ENCODE measurements at regions not wholly inside any gene's neighbourhood (a gene's known extent, or its start where the extent isn't known, plus 50 kb on each side); places are given as distances from the start of the nearest gene placed in this dataset.

DNA sequence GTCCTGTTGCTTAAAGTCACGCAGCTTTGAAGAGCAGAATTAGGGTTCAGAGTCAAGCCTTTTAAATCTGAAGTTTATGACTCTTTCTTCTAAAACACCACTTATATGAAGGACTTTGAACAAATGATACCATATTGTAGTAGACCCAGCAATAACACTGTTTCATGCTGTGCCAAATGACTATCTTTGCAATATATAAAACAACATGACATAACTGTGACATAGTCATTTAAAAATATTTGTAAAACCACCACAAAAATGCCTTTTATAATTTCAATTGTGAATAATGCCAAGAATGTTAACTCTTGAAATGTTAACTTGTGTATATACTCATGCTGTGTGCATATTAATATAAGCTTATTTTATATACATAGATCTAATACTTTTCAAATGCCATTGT is 452.1 kb upstream of the NEGR1 start:
- no peak for DNase-seq

DNA sequence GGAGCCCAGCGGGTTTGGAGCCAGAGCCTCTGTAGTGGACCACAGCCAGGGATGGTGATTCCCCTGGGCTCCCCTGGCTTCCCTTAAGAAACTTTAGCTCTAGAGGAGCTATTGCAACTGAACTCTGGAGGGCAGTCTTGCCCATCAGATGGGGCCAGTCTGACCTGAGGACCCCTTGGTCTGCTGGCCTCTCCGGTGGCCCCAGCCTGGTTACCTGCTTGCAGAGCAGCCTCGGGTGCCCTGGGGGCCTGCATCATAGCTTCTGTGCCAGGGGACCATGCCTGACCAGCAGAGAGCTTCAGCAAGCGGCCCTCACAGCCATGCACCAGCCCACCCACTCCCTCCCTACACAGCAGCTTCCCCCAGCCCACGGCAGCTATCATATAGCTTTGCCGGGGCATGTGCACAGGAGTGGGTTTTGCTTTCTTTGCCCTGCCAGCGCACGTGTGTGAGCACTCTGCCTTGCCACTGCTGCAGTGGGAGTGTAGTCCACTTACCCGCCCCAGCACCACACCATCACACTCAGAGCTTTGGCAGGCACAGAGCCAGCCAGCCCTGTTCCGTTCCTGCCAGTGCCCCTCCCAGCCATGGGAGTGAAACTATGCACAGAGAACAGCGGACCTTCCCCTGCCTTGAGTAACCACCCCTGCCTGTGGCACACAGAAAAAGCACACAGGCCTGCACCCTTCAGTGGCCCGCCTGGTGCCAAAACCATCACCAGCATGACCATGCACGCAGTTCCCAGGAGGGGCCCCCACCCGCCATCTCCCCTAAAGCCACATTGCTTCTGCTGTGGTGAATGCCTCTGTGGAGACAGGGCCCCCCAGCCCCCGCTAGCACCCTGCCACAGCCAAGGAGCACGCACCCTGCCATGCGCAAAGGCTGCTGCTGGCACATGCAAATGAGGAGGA is 442.9 kb upstream of the NEGR1 start:
- no peak for DNase-seq

DNA sequence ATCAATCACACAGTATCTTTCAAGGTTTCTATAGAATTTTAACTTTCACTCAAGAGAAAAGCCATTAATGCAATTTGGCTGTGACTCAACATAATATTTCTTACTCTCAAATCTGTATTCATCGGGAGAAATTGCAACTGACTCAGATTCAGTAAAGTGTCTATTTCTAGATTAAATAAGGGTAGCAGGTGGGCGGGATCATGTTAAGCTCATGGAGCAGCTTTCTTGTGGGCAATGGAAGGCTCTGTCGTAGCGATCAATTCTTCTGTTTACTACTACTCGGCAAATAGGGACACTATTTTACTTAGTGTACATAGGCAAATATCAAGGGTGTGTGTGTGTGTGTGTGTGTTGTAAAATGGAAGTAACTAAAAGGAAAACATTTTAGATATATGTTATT is 423.6 kb upstream of the NEGR1 start:
- no peak for DNase-seq

DNA sequence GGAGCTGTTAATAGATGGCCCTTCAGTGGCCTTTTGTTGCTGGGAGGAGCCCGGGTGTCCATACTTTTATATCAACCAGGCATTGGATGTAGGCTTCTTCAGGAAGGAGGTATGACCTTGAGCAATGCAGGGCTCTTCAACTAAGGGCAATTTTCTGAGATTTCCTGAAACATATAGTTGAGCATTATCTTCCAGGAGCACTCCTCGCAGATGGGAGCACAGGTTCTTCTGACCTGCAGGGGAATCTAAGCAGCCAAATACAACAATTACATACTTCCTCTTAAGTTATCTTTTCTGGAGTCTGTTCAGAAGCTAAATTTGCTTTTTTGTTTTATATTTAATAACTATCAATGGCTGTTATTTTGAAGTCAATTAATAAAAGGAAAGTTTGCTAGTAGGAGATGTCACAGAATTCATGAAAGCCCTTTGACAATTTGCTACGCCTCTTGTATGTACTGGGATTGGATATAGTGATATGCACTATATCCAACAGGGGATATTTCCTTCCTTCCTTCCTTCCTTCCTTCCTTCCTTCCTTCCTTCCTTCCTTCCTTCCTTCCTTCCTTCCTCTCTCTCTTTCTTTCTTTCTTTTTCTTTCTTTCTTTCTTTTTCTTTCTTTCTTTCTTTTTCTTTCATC is 422.6 kb upstream of the NEGR1 start:
- no peak for DNase-seq

DNA sequence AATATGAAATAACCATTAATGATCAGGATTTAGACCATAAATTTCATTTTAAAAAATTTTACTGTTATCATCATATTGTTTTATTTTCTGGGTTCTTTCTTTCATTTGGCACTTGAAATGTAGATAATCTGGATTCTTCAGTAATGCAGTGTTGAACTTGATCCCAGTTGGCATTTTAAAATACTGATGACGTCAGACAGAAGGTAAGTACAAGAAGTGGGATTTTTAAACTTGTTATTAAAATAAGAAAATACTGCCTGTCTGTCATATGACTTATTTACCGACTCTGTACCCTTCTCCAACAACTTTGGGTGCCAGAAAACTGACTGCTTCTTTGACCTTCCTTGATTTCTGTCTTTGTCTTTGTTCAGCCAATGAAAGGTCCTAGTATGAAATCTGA is 415.1 kb upstream of the NEGR1 start:
- DNase-seq, result no peak

DNA sequence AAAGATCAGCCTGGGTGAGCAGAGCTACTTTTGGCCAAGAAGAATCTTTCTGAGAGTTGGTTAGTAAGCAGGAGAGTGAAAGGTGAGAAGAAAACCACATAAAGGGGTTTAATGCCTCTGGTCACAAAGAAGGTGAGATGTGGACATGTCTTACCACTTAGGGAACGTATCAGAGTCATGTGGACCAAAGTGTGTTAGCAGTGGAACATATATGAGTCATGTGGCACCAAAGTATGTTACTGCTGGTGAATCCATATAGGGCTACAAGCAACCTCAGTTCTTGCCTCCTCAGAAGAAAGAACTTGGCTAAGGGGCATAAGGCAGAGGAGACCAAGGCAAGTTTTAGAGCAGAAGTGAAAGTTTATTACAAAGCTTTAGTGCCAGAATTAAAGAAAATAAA is 411.6 kb upstream of the NEGR1 start:
- DNase-seq, result no peak

DNA sequence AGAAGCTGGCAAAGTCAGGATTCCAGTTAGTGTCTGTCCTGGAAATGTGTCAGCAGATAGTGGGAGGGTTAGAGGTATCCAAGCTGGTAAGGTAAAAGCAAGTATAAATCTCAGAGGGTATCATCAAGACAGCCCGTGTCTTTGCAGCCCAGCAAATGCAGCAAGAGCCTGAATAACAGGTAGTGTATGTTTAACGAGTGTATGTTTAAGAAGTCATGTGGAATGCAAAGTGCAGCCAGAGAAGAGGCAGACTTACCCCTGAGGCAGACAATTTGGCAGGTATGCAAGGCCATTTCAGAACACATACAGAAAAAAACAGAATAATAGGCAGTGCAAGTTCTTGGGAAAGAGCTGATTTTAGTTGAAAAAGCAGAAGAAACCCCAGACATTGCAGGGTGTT is 411.0 kb upstream of the NEGR1 start:
- DNase-seq, result no peak

DNA sequence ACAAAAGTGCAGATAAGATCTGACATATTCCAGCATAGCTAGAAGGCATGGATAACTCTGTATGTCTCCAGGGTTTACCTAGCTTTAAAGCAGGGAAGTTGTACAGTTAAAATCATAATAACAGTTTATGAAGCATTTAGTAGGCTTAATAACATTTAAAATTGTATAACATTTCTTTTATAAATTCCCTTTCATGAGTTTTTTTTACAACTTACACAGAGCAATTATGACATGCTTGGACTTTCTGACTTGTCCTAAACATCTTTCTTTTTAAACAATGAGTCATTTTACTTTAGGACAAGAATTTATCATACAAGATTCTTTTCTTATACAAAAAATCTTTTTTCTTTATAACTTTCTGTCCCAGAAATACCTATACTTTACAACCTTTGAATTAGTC is 408.5 kb upstream of the NEGR1 start:
- DNase-seq, result no peak

DNA sequence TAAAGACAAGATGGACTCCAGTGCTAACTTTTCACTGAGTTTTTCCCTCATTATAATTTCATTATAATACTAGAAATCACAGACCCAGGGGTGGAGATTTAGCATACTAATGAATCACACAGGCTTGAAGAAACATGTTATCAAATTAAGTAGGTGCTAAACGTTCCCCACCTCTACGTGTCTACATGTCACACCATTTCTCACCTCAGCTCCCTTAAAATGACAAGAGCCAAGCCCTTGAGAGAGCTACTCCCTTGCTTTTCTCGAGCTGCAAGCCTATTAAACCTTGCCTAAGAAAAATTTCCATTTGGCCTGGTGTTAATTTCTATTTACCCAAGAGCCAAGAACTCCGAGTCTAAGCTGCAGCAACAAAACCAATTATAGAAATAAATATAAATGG is 396.3 kb upstream of the NEGR1 start:
- no peak for DNase-seq

DNA sequence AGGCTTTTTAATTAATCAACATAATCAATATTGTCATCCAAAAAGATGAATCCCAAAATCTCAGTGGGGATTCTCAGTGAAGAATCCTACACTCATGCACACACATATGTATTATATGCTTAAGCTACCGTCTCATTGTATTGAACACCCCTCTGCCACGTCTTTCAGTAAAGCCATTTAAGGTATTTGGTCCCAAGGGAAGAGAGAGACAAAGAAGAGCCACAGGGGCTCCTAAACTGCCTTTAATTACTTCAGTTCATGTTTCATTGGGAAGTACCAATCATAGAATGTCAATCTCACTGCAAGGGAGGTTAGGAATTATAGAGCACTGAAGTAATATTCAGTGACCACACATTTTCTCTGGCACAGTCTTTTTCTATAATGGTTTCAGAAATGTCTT is 388.6 kb upstream of the NEGR1 start:
- no peak for DNase-seq

DNA sequence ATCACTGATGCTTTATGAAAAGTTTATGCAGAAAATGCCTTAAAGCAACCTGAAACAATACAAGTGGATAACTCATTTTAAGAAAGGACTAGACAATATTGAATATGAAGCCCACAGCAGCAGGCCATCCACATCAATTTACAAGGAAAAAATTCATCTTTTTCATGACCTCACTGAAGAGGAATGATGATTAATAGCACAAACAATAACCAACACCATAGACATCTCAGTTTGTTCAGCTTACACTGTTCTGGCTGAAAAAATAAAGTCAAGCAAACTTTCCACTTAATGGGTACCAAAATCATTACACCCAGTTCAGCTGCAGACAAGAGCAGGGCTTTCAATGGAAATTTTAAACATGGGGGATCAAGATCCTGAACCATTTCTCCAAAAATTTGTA is 380.6 kb upstream of the NEGR1 start:
- DNase-seq, result no peak

DNA sequence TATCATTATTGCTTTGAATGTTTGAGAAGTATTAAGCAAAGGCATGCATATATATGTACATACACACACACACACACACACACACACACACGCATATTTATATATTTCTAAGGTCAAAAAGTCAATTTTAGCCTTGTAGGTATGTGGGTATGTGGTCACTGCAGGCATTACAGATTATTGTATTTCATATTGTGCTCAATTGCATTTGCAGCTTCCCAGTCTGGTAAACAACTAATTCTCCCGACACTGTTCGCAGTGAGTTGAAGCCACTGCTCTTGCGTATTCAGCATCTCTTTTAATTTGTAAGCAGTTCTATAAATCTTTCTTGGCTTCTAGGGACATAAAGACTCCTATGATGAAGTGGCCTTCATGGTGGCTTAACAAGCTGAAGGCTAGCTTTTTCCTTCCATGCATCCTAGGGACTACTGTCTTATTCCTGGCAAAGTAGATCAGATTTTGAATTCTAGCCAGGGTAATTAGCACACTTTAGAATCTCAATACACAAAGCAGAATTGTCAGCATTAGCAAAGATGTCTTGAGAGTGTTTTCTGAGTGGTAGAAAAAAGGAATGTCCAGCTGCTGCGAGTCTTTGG is 368.6 kb upstream of the NEGR1 start:
- no peak for DNase-seq

DNA sequence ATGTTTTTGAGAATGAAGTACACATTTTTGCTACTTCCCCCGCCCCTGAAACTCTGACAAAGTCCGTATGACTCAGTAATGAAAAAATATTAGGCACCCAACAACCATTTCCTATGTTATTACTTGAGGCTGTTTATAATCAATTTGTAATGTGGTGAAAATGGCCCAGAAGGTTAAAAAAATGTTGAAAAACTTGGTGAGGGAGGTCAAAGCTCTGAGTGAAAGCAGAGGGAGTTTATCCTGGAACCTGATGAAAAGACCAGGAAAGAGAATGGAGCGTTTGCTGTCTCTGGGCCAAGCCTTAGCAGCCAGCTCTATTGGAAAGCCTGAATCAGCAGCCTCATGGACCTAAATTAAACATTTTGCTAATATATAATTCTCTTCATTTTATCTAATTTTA is 367.7 kb upstream of the NEGR1 start:
- no peak for DNase-seq

DNA sequence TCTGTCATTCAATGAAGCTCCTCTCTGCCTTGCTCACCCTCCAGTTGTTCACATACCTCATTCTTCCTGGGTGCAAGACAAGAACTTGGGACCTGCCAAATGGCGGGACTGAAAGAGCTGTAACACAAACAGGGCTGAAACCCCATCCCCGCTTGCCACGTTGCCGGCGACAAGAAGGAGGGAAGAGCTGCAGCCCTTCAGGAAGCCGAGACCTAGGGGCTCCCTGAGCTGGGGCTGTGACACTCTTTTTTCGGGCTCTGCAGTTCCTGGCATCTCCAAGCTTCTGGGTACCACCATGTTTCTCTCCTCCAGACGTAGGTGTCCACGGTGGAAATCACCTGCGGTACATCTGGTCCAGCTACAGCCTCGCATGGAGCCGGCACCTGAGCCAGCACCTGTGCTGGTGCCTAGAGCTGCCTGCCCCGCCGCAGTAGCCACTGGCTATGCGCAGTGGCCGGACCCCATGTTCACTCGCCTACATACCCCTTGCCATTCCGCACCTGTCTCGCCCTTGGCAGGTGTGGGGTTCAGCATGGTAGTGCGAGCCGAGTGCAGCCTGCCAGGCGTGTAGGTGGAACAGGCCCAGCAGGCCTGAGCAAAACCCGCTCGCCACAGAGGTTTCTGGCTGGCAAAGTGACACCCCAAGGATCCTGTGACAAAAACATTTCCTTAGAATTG is 367.0 kb upstream of the NEGR1 start:
- no peak for DNase-seq

DNA sequence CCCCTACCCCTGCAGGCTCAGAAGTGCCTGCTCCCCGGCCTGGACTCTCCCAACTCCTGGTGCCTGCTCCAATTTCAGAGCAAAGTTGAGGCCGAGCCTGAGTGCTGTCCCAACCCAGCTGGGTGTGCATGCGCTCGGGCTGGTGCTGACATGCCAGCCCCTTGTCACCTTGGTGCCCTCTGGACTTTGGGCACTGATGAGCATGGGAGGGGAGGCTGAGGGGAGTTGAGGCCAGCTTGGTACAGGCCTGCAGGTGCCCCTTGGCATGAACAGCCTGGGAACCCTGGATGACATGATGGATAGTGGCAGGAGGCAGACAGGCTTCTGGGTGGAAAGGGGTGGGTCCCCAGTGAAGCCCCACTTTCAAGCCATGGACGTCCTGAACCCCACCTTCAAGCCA is 366.1 kb upstream of the NEGR1 start:
- no peak for DNase-seq

DNA sequence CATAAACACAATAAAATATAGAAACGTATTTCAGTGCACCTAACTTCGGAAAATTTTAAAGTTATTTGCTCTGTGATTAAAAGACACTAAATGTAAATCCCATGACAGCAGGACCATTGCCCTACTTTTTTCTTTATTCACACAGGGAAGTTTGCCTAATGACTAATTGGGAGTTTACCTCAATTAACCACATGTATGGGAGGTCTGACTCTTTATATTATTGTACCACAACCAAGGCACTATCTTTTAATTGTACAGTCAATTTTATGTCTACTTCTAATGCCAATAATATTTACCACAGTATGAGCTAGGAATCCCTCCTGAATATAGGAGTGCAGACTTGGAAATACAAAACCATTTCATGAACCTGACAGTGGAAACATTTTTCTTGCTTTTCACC is 360.8 kb upstream of the NEGR1 start:
- no peak for DNase-seq

DNA sequence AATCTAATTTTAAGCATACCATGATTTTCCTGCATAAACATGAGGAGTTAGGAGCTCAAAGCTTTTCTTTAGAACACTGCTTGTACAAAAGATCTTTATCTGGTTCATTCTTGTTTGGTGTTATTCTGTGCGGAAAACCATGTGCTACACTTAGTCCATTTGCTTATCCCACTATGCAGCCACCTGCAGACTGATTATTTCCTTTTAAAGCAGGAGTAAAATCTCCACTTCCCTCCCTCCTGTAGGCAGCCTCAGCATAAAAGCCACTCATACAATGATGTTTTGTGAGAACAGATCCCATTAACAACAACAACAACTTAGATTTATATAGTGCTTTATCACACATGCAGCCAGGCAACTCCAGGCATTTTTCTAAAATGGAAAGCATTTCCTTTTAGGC is 355.3 kb upstream of the NEGR1 start:
- no peak for DNase-seq

DNA sequence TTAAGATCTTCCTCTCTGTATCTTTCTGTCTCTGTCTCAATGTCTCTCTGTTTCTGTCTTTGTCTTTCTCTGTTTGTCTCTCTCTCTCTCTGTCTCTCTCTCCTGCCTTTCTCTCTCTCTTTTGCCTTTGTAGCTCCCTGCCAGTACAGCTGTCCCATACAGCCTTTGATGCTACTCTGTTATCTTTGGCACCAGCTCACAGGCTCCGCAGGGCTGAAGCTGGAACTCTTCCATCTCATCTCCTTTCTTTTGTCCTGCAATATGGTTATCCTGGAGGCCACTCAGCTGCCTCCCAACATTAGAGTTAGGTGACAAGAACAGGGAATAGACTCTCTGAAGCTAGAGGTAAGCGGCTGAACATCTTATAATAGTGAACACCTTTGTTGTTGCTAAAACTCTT is 354.3 kb upstream of the NEGR1 start:
- DNase-seq, result peak; percentile 14 to 38

DNA sequence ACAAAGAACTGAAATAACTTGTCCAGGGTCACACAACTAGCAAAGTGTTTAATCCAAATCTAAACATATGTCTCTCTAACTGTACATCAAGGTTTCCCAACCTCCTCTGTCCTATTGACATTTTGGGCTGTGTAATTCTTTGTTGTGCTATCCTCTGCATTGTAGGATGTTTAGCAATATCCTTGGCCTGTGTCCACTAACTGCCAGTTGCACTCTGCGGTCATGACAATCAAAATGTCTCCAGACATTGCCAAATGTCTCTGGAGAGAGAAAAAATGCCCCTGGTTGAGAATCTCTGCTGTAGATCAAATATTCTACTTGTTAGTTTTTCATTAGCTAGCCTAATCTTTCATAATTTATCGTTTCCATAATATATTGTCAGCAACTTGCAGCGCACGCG is 353.4 kb upstream of the NEGR1 start:
- DNase-seq, result no peak

DNA sequence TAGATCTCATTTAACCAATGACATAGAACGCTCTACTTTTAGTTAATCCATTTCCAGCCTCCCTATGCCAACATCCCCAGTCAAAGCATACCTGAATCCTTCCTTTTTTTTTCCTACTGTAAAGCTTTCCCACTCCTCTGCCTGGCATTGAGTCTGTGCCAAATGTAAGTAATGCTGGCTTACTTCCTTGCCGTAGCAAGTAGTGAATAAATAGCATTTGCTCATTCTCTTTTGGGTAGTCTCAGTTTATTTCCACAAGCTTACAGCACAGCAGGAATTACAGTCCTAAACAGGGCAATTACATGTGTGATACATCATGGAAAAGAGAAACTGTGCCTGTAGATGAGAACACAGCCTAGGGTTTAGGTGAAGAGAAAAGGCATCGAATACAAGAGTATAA is 352.6 kb upstream of the NEGR1 start:
- no peak for DNase-seq

DNA sequence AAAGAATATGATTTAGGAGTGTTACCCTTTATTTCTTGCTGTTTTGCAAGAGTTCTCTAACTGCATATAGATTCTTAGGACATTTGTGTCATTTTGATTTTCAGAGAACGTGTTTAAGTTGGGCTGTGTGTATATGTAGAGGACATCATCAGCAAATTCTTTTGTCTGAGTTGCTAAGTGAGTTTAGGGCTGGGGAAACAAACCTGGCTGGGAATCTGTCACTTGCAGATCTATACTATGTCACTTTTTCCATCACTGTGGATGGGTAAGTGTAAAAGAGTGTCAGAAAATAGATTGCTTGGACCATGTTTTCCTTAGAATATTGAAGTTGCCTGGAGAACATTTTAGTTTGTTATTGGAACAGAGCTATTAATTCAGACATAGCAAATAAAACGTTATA is 349.1 kb upstream of the NEGR1 start:
- DNase-seq, result no peak

DNA sequence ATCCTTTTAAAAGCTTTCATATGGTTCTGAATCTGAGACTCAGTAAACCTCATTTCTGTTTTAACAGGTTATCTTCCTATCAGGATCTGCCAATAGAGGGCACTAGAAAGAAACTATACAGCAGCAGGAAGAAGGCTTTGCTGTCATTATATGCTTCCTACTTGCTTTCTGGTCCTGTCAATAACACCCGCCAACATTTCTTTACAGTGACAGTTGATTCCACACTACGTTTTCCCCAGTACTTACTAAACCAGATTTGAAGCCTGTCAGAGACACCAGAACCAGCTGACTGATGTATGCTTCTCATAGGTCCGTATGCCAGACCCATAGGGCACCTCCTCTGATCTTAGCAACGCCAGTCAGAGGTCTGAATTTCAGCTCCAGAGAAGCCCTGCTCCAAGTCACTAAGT is 341.0 kb upstream of the NEGR1 start:
- peak; percentile 29 to 62 for DNase-seq

DNA sequence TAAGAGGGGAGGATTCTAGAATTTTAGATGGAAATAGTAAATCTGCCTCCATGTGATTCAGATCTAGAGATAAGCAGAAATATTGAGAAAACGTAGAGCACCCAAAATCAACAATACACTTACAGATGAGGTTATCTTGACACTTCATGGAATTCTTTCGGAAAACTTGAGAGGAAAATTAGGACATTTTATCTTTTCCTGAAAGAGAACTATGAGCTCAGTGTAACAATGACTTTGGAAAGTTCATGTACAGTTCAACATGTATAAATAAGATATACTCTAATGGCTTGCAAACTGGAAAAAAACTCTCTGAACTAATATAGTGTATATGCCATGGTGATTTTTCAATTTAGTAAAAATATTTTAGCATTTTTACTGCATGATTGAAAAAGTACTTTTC is 338.1 kb upstream of the NEGR1 start:
- no peak for DNase-seq
